Gastrocnemius medialis (tissue), 4 donors: ENCODE measurements at regions not wholly inside any gene's neighbourhood (a gene's known extent, or its start where the extent isn't known, plus 50 kb on each side); places are given as distances from the start of the nearest gene placed in this dataset.

ENCODE experiments used
- POLR2A ChIP-seq, 2 donors: fragments of 450-650 bp; IDR thresholded peaks; one replicate each; pipeline ENCODE4 v1.6.1; 2017; ENCODE audit warnings: antibody characterized with exemption in 2 of 2, mild to moderate bottlenecking in 2 of 2, moderate library complexity in 2 of 2
- TF ChIP-seq, protein P1 (sequence below), 5 experiments: fragments of 450-650 bp in 3 of 5; fragments of 200-600 bp in 2 of 5; sonication (generic) in 2 of 5; IDR thresholded peaks in 4 of 5; conservative IDR thresholded peaks in 1 of 5; 1 replicate in 4 of 5; 2 replicates in 1 of 5; pipeline ENCODE4 v1.5.1; 2016 to 2019; ENCODE audit warnings: antibody characterized with exemption in 5 of 5, mild to moderate bottlenecking in 3 of 5, moderate library complexity in 3 of 5

DNA sequence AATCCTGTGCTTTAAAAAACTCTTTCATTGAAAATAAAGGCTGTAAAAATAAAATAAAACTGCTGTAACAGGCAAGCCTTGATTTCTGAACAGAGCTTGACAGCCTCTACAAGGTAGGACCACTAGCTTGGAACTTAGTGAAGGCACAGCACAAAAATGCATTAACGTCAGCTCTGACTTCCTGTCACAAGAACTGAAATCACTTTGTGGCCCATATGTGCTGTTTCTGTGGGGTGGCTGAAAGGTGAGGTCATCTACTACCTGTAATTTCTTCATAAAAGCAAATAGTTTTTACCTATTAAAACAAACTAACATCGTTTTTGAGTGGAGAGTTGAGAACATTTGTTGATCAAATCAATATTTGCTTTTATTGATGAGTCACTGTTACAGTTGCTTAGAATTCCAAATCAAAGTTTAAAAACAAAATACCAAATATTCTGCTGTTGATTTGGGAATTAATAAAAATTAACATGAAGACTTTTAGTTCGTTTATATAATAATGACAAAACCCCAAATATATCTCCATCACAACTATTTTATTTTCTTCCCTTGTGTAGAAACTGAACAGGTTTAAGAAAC is 1034.1 kb downstream of the MCTP2 start:
- TF ChIP-seq, protein P1, sequence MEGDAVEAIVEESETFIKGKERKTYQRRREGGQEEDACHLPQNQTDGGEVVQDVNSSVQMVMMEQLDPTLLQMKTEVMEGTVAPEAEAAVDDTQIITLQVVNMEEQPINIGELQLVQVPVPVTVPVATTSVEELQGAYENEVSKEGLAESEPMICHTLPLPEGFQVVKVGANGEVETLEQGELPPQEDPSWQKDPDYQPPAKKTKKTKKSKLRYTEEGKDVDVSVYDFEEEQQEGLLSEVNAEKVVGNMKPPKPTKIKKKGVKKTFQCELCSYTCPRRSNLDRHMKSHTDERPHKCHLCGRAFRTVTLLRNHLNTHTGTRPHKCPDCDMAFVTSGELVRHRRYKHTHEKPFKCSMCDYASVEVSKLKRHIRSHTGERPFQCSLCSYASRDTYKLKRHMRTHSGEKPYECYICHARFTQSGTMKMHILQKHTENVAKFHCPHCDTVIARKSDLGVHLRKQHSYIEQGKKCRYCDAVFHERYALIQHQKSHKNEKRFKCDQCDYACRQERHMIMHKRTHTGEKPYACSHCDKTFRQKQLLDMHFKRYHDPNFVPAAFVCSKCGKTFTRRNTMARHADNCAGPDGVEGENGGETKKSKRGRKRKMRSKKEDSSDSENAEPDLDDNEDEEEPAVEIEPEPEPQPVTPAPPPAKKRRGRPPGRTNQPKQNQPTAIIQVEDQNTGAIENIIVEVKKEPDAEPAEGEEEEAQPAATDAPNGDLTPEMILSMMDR (IDR thresholded peaks at IDR 0.05 in 4 of 5, conservative IDR thresholded peaks at IDR 0.05 in 1 of 5) = no peak
- no peak for TF ChIP-seq POLR2A (IDR thresholded peaks at IDR 0.05)
